ENCODE measurements at regions not wholly inside any gene's neighbourhood (a gene's known extent, or its start where the extent isn't known, plus 50 kb on each side); places are given as distances from the start of the nearest gene placed in this dataset.
"Not testable (repeated sequence)": the region's sequence is repeated elsewhere in the genome, so short reads cannot be mapped to it uniquely, and the experiment has no call there.

GRCh38 chr2:82143343-82143742, 1838.8 kb upstream of the LRRTM1 start:
- no peak for DNase-seq

DNA sequence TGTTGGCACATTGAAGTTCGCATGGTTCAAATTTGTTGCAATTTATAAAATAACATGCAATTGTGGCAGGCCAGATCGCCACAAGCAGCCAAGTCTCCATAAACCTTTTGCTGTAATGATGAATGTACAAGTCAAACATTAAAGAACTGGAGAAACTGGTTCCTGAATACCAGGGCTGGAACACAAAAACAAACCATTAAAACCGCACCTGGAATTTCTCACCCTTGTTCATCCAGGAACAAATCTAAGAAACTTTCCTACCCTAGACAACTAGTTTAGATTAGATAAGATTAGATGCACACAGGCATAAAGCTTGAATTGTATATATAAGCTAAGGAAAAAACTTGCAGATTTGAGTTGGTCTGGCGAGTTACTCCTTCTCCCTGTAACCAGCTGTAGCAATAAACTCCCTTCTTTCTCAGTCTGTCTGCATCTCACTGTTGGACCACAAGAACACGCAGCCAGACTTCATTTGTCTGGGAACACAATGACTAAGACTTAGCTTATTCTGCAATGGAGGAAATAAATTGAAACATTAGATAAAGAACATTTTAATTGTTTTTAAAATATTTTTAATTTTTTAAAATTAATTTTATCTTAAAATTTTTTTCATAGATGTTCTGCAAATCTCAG, 1835.5 kb upstream of the LRRTM1 start:
- no peak for DNase-seq

- no peak for DNase-seq
Measured at GRCh38 chr2:82137441-82137840, 1832.9 kb upstream of the LRRTM1 start.

DNA sequence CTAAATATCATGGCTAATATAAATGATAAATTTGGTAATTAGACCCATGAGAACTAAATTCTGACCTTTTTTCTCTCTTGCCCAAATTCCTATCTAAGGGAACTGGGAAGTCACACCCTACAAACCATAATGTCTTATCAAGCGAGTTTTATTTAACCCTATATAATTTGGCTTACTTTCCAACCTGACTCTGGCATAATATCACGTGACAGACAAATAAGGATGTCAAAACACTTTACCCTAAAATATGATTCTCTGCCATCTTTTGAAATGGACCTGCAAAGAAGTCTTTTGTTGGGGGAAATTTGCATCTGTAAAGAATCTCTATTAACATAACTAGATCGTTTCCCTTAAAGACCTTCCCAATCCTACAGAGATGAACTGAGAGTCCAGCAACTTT, 1823.5 kb upstream of the LRRTM1 start:
- DNase-seq = no peak

DNA sequence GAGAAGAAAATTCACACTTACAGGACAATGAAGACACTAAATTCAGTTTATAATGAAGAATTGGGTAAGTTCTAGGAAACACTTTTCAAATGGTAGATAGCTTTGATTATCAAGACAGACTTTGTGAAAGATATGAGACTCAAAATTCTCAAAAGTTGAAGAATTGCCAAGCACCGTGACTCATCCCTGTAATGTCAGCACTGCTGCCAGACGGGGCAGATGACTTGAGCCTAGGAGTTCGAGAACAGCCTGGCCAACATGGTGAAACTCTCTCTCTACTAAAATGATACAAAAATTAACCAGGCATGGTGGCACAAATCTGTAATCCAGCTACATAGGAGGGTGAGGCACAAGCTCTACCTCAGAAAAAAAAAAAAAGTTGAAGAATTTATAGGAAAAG, 1820.1 kb upstream of the LRRTM1 start:
- DNase-seq = no peak

DNA sequence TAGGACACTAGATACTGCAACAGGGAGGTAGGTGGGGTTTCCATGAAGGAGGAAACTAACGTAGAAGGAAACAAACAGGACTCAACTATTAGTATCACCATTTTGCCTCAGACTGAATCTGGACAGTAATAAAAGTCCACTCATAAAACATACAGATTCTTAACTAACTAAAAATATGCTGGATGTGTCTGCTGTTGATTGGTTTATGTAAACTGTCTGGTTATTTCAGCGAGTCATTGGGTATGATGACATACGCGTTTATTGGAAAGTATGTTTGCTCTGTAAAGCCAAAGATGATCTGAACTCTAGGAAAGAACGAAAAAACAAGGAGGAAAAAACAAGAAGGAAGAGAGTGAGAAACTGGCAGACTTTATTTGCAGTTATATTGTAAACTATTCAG, 1816.1 kb upstream of the LRRTM1 start:
- DNase-seq = no peak

GRCh38 chr2:82120115-82120514, 1815.6 kb upstream of the LRRTM1 start:
- no peak for DNase-seq

DNA sequence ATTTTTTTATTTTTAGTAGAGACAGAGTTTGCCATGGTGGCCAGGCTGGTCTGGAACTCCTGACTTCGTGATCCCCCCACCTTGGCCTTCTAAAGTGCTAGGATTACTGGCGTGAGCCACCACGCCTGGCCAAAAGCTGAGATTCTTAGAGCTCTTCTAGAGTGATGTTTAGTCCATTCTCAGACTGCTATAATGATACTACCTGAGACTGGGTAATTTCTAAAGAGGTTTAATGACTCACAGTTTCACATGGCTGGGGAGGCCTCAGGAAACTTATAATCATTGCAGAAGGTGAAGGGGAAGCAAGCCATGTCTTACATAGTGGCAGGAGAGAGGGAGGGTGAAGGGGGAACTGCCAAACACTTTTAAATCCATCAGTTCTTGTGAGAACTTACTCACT, 1804.9 kb upstream of the LRRTM1 start:
- no peak for DNase-seq

DNA sequence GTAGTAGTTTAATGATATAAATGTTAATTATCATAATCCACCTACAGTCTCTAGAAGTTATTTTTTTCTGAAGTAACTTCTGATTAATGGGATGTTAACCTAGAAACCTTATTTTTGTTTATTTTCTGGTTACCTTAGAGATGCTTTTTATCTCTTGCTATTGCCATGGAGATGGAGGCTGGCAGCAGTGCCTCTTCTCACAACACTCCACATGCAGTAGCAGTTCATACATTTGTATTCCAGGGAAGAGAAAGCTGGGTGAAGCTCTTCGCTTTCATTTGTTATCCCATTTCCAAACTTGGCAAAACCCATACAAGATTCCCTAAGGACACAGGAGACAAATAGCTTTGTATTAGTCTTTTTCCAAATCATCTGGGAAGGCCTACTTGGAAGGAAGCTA, 1794.1 kb upstream of the LRRTM1 start:
- DNase-seq = no peak

GRCh38 chr2:82089518-82089917, 1785.0 kb upstream of the LRRTM1 start:
- DNase-seq = no peak

GRCh38 chr2:82084679-82085392, 1780.3 kb upstream of the LRRTM1 start:
- no peak for DNase-seq

DNA sequence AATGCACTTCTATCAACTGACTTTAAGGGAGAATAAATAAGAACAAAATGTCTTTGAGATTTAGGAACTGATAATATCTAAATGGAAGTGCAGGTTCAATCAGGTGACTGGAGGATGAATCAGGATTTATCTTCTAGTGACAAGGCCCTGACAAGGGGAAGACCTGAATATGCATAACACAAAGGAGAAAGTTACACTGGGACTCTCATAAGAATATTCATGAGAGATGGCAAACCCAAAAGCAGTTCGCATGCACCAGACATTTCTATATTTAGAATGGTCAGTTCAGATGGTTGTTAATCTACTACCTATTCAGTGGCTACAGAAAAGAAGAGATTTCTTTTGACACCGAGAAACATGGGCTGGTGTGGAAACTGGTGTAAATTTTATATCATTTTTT, 1771.3 kb upstream of the LRRTM1 start:
- DNase-seq = no peak

- no peak for DNase-seq
Measured at GRCh38 chr2:82062463-82062862, 1757.9 kb upstream of the LRRTM1 start.

- no peak for DNase-seq
Measured at GRCh38 chr2:82055846-82056245, 1751.3 kb upstream of the LRRTM1 start.

- DNase-seq = no peak
Measured at GRCh38 chr2:82043867-82044266, 1739.3 kb upstream of the LRRTM1 start.

GRCh38 chr2:82027921-82028615, 1723.5 kb upstream of the LRRTM1 start:
- DNase-seq = no peak

DNA sequence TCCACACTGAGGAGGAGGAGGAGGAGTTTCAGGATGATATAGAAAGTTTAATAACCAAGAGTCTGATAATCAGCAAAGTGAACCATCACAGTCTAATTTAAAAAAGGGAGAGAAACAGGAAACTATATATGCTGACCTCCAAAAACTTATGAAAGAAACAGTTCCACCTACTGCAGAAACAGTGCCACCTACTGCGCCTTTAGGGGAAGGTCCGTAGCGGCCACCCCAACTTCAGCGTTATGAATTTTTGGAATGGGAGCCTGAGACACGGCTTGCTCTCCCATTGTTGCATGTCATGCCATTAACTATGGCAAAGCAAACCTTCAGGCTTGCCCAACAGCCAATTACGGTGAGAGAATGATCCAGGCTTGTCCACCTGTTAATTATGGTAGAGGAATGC, 1719.2 kb upstream of the LRRTM1 start:
- no peak for DNase-seq

DNA sequence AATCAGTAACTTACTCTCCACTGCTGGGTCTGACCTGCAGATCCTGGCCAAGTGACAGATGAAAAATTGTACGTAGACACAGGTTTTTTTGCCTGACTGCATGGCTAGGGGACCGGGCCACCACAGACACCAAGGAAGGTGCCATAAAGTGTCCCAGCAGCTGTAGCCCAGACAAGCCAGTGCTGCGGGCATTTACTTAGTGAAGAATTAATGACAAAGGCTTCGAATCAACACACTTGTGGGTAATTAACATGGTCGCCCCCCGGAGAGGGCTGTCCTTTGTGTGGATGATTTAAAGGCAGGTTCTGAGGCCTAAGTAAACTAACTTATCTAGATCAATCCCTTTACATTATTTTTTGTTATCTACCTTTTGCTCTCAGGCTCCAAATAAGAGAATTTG, 1709.1 kb upstream of the LRRTM1 start:
- no peak for DNase-seq

DNA sequence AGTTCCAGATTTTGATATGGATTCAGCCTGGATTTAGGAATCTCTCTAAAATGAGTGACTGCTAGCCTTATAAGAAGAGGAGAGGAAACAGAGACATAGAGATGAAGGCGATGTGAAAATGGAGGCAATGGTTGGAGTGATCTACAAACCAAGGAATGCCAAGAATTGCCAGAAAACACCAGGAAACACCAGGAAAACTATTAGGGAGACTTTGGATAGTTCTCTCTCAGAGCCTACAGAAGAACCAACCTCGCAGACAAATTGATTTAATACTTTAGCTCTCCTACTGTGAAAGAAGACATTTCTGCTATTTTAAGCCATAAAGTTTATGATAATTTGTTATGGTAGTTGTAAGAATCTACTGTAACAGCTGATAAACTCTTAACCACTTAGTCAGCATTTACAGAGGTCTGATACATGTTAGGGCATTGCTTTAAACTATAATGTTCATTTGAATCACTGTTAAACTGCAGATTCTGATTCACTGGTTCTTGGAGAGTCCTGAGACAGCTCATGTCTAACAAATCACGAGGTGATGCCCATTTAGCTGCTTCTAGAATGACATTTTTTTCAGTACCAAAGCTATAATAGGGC, 1702.6 kb upstream of the LRRTM1 start:
- DNase-seq = no peak

DNA sequence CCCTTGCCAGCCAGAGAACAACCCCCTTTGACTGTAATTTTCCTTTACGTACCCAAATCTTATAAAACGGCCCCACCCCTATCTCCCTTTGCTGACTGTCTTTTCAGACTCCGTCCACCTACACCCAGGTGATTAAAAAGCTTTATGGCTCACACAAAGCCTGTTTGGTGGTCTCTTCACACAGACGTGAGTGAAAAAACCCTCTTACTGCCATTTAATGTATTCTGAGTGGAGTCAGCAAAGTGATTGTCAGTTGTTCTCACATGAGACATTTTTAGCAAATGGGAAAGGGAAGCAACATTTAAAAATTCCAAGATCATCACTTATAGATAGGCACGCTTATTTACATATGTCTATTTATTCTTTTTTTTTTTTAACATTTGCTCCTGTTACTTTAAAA, 1701.3 kb upstream of the LRRTM1 start:
- DNase-seq = not testable (repeated sequence)

DNA sequence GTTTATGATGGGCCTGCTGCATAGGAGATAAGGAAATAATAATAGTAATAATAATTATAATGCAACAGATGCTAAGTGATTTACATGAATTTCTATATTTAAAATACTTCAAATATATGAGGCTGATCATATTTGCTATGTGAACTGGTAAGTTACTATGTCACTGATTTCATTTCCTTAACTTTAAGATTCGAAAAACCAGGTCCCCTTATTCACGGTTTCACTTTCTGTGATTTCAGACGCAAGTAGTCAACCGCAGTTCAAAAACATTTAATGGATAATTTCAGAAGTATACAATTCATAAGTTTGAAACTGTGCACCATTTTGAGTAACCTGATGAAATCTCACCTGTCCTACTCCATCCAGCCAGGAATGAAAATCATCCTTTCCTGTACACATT, 1697.1 kb upstream of the LRRTM1 start:
- no peak for DNase-seq

GRCh38 chr2:82000606-82001005, 1696.1 kb upstream of the LRRTM1 start:
- DNase-seq = no peak

DNA sequence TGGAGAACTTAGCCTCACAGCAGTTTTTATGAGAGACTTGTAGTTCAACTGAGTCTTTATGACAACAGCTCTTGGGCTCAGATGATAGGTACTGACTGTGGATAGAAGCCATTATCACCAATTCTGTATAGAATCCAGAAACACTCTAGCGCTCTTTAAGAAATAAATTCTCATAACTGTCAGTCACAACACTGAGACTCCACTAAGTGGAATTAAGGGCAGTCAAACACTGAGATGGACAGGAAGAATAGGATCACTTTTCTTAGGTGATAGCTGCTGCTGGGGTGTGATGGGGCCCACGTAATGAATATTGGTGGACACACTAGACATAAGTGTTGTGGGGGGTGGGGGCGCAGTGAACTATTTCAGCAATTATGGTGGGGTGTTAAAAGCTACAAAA, 1691.8 kb upstream of the LRRTM1 start:
- DNase-seq = no peak

GRCh38 chr2:81991282-81991681, 1686.7 kb upstream of the LRRTM1 start:
- no peak for DNase-seq

Measured in effector CD4-positive, alpha-beta T cell (primary cell).